HepG2 (cell line): ENCODE measurements at regions not wholly inside any gene's neighbourhood (a gene's known extent, or its start where the extent isn't known, plus 50 kb on each side); places are given as distances from the start of the nearest gene placed in this dataset.

Experiments used
- E2F1 ChIP-seq: sonication (generic); formaldehyde crosslinking; IDR thresholded peaks from 2 replicates; pipeline ENCODE4 v1.5.0; 2020; ENCODE audit warnings: missing genetic modification reagents
- ELF3 ChIP-seq: IDR thresholded peaks from 2 replicates; pipeline ENCODE4 v1.6.1; 2016; ENCODE audit warnings: missing genetic modification reagents, missing compliant biosample characterization
- HBP1 ChIP-seq: IDR thresholded peaks from 2 replicates; pipeline ENCODE4 v1.6.1; 2016; ENCODE audit warnings: low read depth, control low read depth
- KLF13 ChIP-seq: sonication (generic); formaldehyde crosslinking; IDR thresholded peaks from 2 replicates; pipeline ENCODE4 v1.4.0; 2020; ENCODE audit warnings: mild to moderate bottlenecking, missing genetic modification reagents
- MED1 ChIP-seq: sonication (generic); formaldehyde crosslinking; IDR thresholded peaks from 2 replicates; pipeline ENCODE4 v1.4.0; 2020; ENCODE audit warnings: missing genetic modification reagents
- NR3C1 ChIP-seq: sonication (generic); formaldehyde crosslinking; IDR thresholded peaks from 2 replicates; pipeline ENCODE4 v1.4.0; 2020; ENCODE audit warnings: missing genetic modification reagents
- RAD51 ChIP-seq: fragments of 450-650 bp; IDR thresholded peaks from 2 replicates; pipeline ENCODE4 v1.6.1; 2016; ENCODE audit warnings: borderline replicate concordance
- ZNF18 ChIP-seq: sonication (generic); formaldehyde crosslinking; IDR thresholded peaks from 2 replicates; pipeline ENCODE4 v1.8.0; 2022; ENCODE audit warnings: mild to moderate bottlenecking, missing genetic modification reagents; ENCODE audit not compliant: insufficient replicate concordance
- ZNF350 ChIP-seq: sonication (generic); formaldehyde crosslinking; IDR thresholded peaks from 2 replicates; pipeline ENCODE4 v1.4.0; 2020; ENCODE audit warnings: mild to moderate bottlenecking, low read depth, missing genetic modification reagents, borderline replicate concordance
- ZNF367 ChIP-seq: sonication (generic); formaldehyde crosslinking; IDR thresholded peaks from 2 replicates; pipeline ENCODE4 v1.4.0; 2020; ENCODE audit warnings: missing genetic modification reagents, borderline replicate concordance
- TF ChIP-seq, protein P1 (sequence below): sonication (generic); formaldehyde crosslinking; IDR thresholded peaks from 2 replicates; pipeline ENCODE4 v1.5.1; 2020; ENCODE audit warnings: missing genetic modification reagents, mild to moderate bottlenecking, borderline replicate concordance
- TF ChIP-seq, protein P2 (sequence below): sonication (generic); formaldehyde crosslinking; IDR thresholded peaks from 2 replicates; pipeline ENCODE4 v1.4.0; 2020; ENCODE audit warnings: low read depth, missing genetic modification reagents
- TF ChIP-seq, protein P3 (sequence below): sonication (generic); formaldehyde crosslinking; IDR thresholded peaks from 2 replicates; pipeline ENCODE4 v1.5.0; 2020; ENCODE audit warnings: missing genetic modification reagents

- peak; percentile 73; the same call in 1 of the 2 replicates for TF ChIP-seq HBP1 (CRISPR knock-in tag)
- TF ChIP-seq ZNF367 (CRISPR knock-in tag): no peak
- no peak for TF ChIP-seq NR3C1 (CRISPR knock-in tag)
- no peak for TF ChIP-seq E2F1 (CRISPR knock-in tag)
- no peak for TF ChIP-seq KLF13 (CRISPR knock-in tag)
- TF ChIP-seq MED1 (CRISPR knock-in tag): peak; percentile 99
- peak; percentile 89 for TF ChIP-seq ZNF350
- TF ChIP-seq RAD51: no peak
- TF ChIP-seq, protein P1, sequence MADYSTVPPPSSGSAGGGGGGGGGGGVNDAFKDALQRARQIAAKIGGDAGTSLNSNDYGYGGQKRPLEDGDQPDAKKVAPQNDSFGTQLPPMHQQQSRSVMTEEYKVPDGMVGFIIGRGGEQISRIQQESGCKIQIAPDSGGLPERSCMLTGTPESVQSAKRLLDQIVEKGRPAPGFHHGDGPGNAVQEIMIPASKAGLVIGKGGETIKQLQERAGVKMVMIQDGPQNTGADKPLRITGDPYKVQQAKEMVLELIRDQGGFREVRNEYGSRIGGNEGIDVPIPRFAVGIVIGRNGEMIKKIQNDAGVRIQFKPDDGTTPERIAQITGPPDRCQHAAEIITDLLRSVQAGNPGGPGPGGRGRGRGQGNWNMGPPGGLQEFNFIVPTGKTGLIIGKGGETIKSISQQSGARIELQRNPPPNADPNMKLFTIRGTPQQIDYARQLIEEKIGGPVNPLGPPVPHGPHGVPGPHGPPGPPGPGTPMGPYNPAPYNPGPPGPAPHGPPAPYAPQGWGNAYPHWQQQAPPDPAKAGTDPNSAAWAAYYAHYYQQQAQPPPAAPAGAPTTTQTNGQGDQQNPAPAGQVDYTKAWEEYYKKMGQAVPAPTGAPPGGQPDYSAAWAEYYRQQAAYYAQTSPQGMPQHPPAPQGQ (CRISPR knock-in tag): no peak
- TF ChIP-seq, protein P2, sequence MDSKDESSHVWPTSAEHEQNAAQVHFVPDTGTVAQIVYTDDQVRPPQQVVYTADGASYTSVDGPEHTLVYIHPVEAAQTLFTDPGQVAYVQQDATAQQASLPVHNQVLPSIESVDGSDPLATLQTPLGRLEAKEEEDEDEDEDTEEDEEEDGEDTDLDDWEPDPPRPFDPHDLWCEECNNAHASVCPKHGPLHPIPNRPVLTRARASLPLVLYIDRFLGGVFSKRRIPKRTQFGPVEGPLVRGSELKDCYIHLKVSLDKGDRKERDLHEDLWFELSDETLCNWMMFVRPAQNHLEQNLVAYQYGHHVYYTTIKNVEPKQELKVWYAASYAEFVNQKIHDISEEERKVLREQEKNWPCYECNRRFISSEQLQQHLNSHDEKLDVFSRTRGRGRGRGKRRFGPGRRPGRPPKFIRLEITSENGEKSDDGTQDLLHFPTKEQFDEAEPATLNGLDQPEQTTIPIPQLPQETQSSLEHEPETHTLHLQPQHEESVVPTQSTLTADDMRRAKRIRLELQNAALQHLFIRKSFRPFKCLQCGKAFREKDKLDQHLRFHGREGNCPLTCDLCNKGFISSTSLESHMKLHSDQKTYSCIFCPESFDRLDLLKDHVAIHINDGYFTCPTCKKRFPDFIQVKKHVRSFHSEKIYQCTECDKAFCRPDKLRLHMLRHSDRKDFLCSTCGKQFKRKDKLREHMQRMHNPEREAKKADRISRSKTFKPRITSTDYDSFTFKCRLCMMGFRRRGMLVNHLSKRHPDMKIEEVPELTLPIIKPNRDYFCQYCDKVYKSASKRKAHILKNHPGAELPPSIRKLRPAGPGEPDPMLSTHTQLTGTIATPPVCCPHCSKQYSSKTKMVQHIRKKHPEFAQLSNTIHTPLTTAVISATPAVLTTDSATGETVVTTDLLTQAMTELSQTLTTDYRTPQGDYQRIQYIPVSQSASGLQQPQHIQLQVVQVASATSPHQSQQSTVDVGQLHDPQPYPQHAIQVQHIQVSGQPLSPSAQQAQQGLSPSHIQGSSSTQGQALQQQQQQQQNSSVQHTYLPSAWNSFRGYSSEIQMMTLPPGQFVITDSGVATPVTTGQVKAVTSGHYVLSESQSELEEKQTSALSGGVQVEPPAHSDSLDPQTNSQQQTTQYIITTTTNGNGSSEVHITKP (CRISPR knock-in tag): no peak; the same call in 1 of the 2 replicates
- peak; percentile 93 for TF ChIP-seq ELF3 (CRISPR knock-in tag)
- TF ChIP-seq ZNF18: no peak
- TF ChIP-seq, protein P3, sequence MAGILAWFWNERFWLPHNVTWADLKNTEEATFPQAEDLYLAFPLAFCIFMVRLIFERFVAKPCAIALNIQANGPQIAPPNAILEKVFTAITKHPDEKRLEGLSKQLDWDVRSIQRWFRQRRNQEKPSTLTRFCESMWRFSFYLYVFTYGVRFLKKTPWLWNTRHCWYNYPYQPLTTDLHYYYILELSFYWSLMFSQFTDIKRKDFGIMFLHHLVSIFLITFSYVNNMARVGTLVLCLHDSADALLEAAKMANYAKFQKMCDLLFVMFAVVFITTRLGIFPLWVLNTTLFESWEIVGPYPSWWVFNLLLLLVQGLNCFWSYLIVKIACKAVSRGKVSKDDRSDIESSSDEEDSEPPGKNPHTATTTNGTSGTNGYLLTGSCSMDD: no peak
Observed at GRCh38 chr9:113652355-113653152, 189.0 kb downstream of the RGS3 start (continued).
